ENCODE measurements at regions not wholly inside any gene's neighbourhood (a gene's known extent, or its start where the extent isn't known, plus 50 kb on each side); places are given as distances from the start of the nearest gene placed in this dataset.

DNA sequence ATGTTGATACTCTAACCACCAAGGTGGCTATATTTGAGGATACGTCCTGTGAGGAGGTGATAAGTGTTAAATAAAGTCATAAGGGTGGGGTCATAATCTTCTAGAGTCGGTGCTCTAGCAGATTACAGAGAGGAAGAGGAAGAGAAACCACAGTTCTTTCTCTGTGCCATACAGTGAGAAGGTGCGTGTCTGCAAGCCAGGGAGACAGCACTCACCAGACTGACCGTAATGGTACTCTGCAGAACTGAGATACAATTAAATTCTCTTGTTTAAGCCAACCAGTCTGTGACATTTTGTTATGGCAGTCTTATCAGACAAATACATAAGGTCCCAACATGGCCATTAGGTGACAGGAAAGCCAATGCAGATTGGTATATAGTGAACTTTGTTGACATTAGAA is 480.9 kb upstream of the IGFBP7 start:
- H3K4me3 ChIP-seq (ENCODE audit: low read length) = no peak overlapping the region
- H3K4me2 ChIP-seq (ENCODE audit: low read length) = no peak overlapping the region
- H3K27me3 ChIP-seq (ENCODE audit: control insufficient read depth, insufficient read depth, low read length) = no peaks in the 10 kb centered on the region
- H3K4me1 ChIP-seq (ENCODE audit: control insufficient read depth, insufficient read depth, low read length) = no peaks in the 10 kb centered on the region
- no peaks in the 10 kb centered on the region for H3K9me3 ChIP-seq (replicated peaks; ENCODE audit: low read length)
- no peak overlapping the region for H3K9ac ChIP-seq (ENCODE audit: low read depth, low read length)
- no peaks in the 10 kb centered on the region for H3K36me3 ChIP-seq (ENCODE audit: insufficient read depth, low read length)

DNA sequence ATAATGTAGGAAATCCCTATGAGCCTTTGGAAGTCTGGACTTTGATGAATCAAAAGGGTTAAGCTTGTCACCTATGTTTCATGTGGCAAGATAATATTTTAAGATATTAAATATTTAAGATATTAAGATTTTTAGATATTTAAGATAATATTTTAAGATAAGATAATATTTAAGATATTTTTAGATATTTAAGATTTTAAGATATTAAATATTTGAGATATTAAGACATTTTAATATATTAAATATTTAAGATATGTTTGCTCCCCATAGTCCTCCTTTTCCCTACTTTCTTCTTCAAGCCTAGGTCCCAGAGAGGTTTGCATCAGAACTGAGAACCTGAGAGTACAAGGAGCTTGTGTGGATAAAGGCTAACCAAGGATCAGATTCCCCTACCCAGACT is 478.4 kb upstream of the IGFBP7 start:
- no peak overlapping the region for H3K4me3 ChIP-seq (ENCODE audit: low read length)
- no peaks in the 10 kb centered on the region for H3K36me3 ChIP-seq (ENCODE audit: insufficient read depth, low read length)

DNA sequence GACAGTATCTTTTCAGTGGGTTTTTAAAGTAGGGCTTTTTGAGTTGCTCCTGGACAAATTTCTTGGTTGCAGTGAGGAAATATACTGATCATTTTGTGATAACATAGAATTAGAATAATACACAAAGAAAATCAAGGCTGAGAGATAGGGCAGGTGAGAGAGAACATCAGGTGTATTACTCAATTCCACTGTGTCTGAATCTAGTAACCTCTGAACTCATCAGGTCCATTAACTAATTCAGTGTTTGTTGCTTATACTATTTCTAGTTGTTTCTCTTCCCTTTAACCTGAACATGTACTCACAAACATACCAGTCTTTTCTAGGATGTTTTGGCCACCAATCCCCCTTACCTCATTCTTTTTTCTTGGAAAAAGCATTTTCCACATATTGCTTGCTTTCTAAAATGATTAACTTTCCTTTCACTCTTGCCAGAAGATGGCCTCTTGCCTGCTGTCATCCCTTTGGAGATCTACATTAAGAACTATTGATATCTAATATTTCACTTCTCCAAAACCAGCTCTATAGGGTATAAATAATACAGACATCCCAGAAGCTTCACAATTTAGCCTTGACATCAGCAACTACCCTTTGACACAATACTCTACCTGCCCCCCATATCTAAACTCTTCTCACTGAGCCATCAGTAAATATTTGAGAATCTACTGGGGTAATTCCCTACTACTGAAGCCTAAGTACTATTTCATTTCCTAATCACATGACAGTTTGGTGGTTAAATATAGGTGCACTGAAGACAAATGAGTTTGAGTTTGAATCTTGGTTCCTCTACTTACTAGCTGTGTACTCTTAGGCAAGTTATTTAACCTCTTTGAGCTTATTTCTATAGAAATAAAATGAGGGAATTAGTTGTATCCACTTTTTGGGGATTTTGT is 470.8 kb upstream of the IGFBP7 start:
- no peak overlapping the region for H3K4me3 ChIP-seq (ENCODE audit: low read length)
- no peaks in the 10 kb centered on the region for H3K27me3 ChIP-seq (ENCODE audit: control insufficient read depth, insufficient read depth, low read length)
- no peaks in the 10 kb centered on the region for H3K36me3 ChIP-seq (ENCODE audit: insufficient read depth, low read length)
- H3K9ac ChIP-seq (ENCODE audit: low read depth, low read length) = no peak overlapping the region
- no peak overlapping the region for H3K4me2 ChIP-seq (ENCODE audit: low read length)
- H3K9me3 ChIP-seq (replicated peaks; ENCODE audit: low read length) = no peaks in the 10 kb centered on the region
- no peaks in the 10 kb centered on the region for H3K4me1 ChIP-seq (ENCODE audit: control insufficient read depth, insufficient read depth, low read length)

More for the DNA sequence above, 478.4 kb upstream of the IGFBP7 start:
- Histone ChIP-seq H3K4me2 (ENCODE audit: low read length) (no peak overlapping the region), H3K27me3 (ENCODE audit: control insufficient read depth, insufficient read depth, low read length) (no peaks in the 10 kb centered on the region), H3K9me3 (replicated peaks; ENCODE audit: low read length) (no peaks in the 10 kb centered on the region), H3K9ac (ENCODE audit: low read depth, low read length) (no peak overlapping the region), H3K4me1 (ENCODE audit: control insufficient read depth, insufficient read depth, low read length) (no peaks in the 10 kb centered on the region)

DNA sequence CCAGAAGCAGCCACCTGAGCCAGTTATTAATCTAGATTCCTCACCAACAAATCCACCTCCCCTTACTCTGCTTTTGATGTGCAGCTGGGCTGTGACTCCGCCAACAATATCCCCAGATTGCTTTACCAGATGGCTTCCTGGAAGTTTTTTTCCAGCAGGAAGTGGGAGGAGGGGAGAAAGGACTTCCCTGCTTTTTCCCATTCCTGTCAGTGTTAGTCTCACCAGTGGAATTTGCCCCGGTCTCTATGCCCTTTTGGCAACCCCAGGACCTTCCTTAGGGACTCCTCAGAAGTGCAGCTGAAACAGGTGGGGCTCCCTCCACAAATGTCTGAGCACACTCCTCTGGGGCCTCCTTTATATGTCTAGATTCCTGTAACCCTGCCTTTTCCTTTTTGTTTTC is 465.2 kb upstream of the IGFBP7 start:
- Histone ChIP-seq H3K36me3 (ENCODE audit: insufficient read depth, low read length) (no peaks in the 10 kb centered on the region), H3K4me1 (ENCODE audit: control insufficient read depth, insufficient read depth, low read length) (no peaks in the 10 kb centered on the region), H3K4me3 (ENCODE audit: low read length) (no peak overlapping the region), H3K4me2 (ENCODE audit: low read length) (no peak overlapping the region), H3K9me3 (replicated peaks; ENCODE audit: low read length) (no peaks in the 10 kb centered on the region), H3K9ac (ENCODE audit: low read depth, low read length) (no peak overlapping the region), H3K27me3 (ENCODE audit: control insufficient read depth, insufficient read depth, low read length) (no peaks in the 10 kb centered on the region)

DNA sequence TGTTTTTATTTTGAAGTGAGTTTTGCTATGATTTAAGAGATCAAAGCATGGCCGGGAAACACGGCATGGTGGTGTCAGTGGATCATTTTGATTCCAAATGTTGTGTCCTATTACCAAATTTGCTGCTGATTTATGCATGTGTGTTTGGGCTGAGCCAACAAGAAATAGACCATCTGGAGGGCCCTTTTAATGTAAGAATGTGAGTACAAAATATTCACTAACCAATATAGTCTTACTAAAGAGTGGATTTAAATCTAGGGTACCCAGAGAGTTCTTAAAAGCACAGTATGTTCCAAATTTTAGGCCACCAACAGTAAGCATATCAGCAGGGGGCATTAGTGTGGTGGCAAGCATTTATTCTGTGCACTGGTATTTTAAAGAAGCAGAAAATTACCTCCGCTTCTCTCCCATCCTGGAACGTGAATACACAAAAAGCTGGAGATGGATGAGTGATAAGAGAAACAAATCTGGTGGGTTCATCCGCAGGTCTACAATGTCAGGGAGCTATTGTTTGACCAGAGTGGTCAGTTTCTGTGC is 444.4 kb upstream of the IGFBP7 start:
- Histone ChIP-seq H3K9me3 (replicated peaks; ENCODE audit: low read length) (no peaks in the 10 kb centered on the region), H3K4me1 (ENCODE audit: control insufficient read depth, insufficient read depth, low read length) (no peaks in the 10 kb centered on the region), H3K4me2 (ENCODE audit: low read length) (no peak overlapping the region), H3K9ac (ENCODE audit: low read depth, low read length) (no peak overlapping the region), H3K27me3 (ENCODE audit: control insufficient read depth, insufficient read depth, low read length) (no peaks in the 10 kb centered on the region), H3K4me3 (ENCODE audit: low read length) (no peak overlapping the region), H3K36me3 (ENCODE audit: insufficient read depth, low read length) (no peaks in the 10 kb centered on the region)

DNA sequence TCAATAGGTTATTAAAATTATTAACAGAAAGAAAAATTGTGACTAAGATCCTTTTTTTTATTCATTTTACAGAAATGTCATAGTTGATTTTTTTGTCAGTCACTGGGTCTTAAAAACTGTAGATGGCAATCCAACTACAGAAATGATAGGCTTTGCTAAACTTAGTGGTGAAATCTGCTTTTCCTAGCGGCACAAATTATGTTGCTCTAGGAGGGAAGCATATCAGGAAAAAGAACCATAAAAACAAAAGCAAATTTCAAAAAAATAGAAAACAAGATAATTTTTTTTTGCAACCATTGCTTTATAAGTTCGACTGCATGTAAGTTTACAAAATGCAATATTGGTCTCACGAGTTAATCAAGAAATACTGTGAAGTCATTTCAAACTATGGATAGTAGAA is 443.5 kb upstream of the IGFBP7 start:
- Histone ChIP-seq H3K4me1 (ENCODE audit: control insufficient read depth, insufficient read depth, low read length) (no peaks in the 10 kb centered on the region), H3K4me3 (ENCODE audit: low read length) (no peak overlapping the region), H3K9ac (ENCODE audit: low read depth, low read length) (no peak overlapping the region), H3K27me3 (ENCODE audit: control insufficient read depth, insufficient read depth, low read length) (no peaks in the 10 kb centered on the region), H3K4me2 (ENCODE audit: low read length) (no peak overlapping the region), H3K36me3 (ENCODE audit: insufficient read depth, low read length) (no peaks in the 10 kb centered on the region), H3K9me3 (replicated peaks; ENCODE audit: low read length) (no peaks in the 10 kb centered on the region)

DNA sequence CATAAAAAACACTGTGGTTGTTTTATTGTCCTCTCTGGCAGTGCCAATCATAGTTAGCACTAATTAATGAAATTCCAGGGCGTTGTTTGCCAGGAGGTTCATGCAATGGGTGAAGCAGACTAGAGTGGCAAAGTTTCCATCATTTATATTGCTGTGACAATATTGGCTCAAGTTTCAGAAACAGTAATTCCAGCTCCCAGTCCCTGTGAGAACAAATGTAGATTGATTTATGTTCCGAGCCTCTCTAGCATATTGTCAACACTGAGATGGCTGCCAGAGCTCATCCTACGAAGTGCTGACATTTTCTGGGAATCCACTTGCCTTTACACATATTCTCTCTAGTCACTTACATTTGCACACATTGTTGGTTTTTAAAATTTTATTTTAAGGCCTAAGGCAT is 440.0 kb upstream of the IGFBP7 start:
- H3K4me3 ChIP-seq (ENCODE audit: low read length) = no peak overlapping the region
- no peaks in the 10 kb centered on the region for H3K9me3 ChIP-seq (replicated peaks; ENCODE audit: low read length)
- no peak overlapping the region for H3K9ac ChIP-seq (ENCODE audit: low read depth, low read length)
- H3K4me1 ChIP-seq (ENCODE audit: control insufficient read depth, insufficient read depth, low read length) = no peaks in the 10 kb centered on the region
- no peaks in the 10 kb centered on the region for H3K36me3 ChIP-seq (ENCODE audit: insufficient read depth, low read length)
- no peaks in the 10 kb centered on the region for H3K27me3 ChIP-seq (ENCODE audit: control insufficient read depth, insufficient read depth, low read length)
- no peak overlapping the region for H3K4me2 ChIP-seq (ENCODE audit: low read length)

DNA sequence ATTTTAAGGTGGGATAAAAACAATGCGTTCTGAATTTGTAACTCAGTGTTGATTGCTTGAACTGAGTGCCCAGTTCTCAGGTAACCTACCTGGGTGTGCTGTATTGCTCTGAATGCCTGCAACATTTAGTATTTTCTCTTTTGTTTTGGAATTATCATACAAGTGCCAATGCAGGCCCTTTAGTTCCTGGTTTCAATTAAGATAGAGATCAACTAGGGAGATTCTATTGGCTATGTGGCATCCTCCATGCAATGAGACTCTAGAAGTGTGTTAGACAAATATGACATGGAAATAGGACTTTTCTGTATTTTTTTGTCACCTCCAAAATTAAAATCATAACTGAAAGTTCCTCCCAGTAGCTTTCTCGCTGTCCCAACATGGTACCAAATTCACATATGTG is 438.7 kb upstream of the IGFBP7 start:
- Histone ChIP-seq H3K9me3 (replicated peaks; ENCODE audit: low read length) (no peaks in the 10 kb centered on the region), H3K9ac (ENCODE audit: low read depth, low read length) (no peak overlapping the region)

DNA sequence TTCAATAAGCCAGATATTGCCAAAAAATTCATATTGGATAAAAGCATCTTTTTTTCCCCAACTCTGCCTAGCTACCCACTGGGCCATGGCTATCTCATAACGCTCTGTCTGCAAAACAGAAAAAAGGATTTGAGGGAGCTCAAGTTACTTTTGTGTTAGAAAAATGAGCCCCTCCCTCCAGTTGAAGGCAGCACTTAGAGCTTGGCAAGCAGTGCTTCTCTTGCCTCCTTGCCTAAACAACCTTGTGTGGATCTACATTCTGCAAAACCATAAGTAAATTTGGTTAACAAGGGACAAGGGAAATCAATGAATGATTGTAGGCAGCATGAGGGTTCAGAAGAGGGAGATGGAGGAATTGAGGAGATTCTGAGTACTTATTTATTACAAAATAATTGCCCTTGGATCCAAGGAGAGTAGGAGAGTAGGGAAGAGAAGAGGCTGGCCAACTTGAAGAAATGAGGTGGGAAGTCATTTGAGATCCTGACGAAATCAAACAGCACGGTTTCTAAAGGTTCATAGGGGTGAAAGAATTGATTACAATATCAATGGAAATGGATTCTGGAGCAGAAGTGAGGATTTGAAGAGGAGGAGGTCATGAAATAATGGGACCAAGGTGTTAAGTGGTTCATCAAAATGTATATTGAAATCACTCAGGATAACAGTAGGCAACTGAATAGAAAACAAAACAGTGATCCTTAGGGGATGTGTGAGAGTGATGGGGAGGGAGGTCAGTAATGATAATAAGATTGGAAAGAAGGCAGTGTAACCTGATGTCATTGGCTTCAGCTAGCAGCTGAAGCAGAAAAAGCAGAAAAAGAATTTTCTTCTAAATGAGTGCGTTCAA is 434.8 kb upstream of the IGFBP7 start:
- H3K9ac ChIP-seq (ENCODE audit: low read depth, low read length) = no peak overlapping the region
- H3K4me3 ChIP-seq (ENCODE audit: low read length) = no peak overlapping the region
- H3K36me3 ChIP-seq (ENCODE audit: insufficient read depth, low read length) = no peaks in the 10 kb centered on the region
- no peaks in the 10 kb centered on the region for H3K27me3 ChIP-seq (ENCODE audit: control insufficient read depth, insufficient read depth, low read length)
- H3K4me1 ChIP-seq (ENCODE audit: control insufficient read depth, insufficient read depth, low read length) = no peaks in the 10 kb centered on the region
- H3K4me2 ChIP-seq (ENCODE audit: low read length) = no peak overlapping the region
- H3K9me3 ChIP-seq (replicated peaks; ENCODE audit: low read length) = no peaks in the 10 kb centered on the region

More for the DNA sequence above, 438.7 kb upstream of the IGFBP7 start:
- H3K4me1 ChIP-seq (ENCODE audit: control insufficient read depth, insufficient read depth, low read length) = no peaks in the 10 kb centered on the region
- no peaks in the 10 kb centered on the region for H3K27me3 ChIP-seq (ENCODE audit: control insufficient read depth, insufficient read depth, low read length)
- no peaks in the 10 kb centered on the region for H3K36me3 ChIP-seq (ENCODE audit: insufficient read depth, low read length)
- no peak overlapping the region for H3K4me3 ChIP-seq (ENCODE audit: low read length)
- H3K4me2 ChIP-seq (ENCODE audit: low read length) = no peak overlapping the region

DNA sequence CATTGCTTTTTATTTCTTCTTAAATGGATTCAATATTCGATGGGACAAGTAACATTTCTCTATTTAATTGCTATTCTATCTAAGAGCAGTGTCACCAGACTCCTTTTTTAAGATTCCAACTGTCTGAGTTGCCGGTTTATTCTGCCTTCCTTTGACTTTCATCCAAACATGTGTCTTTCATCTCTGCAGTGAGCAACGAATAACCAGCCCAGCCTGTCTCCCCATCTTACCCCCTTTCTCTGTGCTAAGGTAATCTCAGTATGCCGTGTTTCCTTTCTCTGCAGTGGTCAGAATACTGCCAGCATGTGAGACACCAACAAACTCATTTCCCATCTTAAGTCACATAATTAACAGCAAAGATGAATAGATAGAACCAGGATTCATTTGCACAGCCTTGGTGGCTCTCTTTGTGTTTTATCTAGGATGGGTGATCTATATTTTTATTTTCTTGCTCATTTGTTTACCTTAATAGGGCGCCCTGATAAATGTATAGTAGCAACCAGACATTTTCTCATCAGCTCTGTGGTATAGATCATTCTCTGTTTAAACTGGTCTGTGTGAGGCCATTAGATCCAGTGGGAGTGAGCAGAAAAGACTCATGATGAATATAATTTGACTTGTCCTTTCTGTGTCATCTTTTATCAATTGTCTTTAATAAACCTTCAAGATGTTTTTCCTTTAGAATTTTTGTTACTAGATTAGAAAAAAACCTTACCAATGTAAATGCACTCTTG is 394.8 kb upstream of the IGFBP7 start:
- no peak overlapping the region for H3K4me2 ChIP-seq (ENCODE audit: low read length)
- H3K4me1 ChIP-seq (ENCODE audit: control insufficient read depth, insufficient read depth, low read length) = no peaks in the 10 kb centered on the region
- no peak overlapping the region for H3K9ac ChIP-seq (ENCODE audit: low read depth, low read length)
- H3K4me3 ChIP-seq (ENCODE audit: low read length) = no peak overlapping the region
- H3K9me3 ChIP-seq (replicated peaks; ENCODE audit: low read length) = no peaks in the 10 kb centered on the region
- no peaks in the 10 kb centered on the region for H3K27me3 ChIP-seq (ENCODE audit: control insufficient read depth, insufficient read depth, low read length)
- H3K36me3 ChIP-seq (ENCODE audit: insufficient read depth, low read length) = no peaks in the 10 kb centered on the region

DNA sequence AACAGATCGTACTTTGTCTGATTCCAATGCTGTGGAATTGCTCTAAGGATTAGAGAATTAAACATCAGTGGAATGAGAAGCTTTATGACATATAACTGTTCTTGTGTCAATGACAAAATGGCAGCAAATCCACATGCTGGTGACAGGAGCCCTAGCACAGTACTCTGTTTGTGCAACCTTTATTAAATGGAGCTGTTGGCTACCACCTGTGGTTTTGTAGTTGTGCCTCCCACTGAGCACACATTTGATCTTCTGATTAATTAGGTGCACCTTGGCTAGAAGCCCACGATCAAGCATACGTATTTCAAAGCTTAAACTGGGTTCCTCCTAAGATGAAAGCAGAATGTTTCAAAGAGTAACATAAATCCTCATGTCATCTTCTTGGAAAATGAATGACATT is 394.0 kb upstream of the IGFBP7 start:
- Histone ChIP-seq H3K9me3 (replicated peaks; ENCODE audit: low read length) (no peaks in the 10 kb centered on the region), H3K4me2 (ENCODE audit: low read length) (no peak overlapping the region), H3K27me3 (ENCODE audit: control insufficient read depth, insufficient read depth, low read length) (no peaks in the 10 kb centered on the region), H3K9ac (ENCODE audit: low read depth, low read length) (no peak overlapping the region), H3K4me3 (ENCODE audit: low read length) (no peak overlapping the region), H3K4me1 (ENCODE audit: control insufficient read depth, insufficient read depth, low read length) (no peaks in the 10 kb centered on the region), H3K36me3 (ENCODE audit: insufficient read depth, low read length) (no peaks in the 10 kb centered on the region)
